Cardiac fibroblast (primary cell): ENCODE measurements at regions not wholly inside any gene's neighbourhood (a gene's known extent, or its start where the extent isn't known, plus 50 kb on each side); places are given as distances from the start of the nearest gene placed in this dataset.

Experiments used
- DNase-seq, 2 donors: peaks; one replicate each; pipeline versions ENCODE4 v3.0.0 to v3.0.0-alpha.2; 2010; ENCODE audit warnings: low read depth in 2 of 2
- H3K4me3 ChIP-seq, 2 donors: replicated peaks in 1 of 2; 1 replicate in 1 of 2; 2 replicates in 1 of 2; pipeline ENCODE4 v1.5.1; 2011; ENCODE audit warnings: low read depth in 2 of 2, low read length in 2 of 2, mild to moderate bottlenecking in 2 of 2, moderate library complexity in 1 of 2
- TF ChIP-seq, protein P1 (sequence below): IDR thresholded peaks from one replicate; pipeline ENCODE4 v1.5.1; 2011; ENCODE audit warnings: low read depth, mild to moderate bottlenecking, low read length, inconsistent platforms

DNA sequence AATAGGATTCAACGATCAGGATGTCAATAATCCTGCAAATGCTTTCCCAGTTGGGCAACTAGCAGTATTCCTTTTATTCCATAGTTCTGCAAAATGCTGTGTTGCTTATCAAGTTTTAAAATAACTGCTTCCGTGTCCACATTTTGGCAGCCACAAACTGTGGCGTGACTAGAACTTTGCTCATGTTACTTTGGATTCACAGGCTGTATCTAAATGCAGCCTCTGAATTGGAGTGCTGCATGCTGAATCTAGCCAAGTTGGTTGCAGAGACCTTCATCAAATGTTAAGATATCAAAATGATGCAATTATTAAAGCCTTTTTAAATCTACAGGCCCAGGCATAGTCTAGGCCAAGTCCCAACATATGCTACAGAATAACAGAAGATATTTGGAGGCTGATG lies 249.2 kb downstream of the NR2F1-AS1 start:
- TF ChIP-seq, protein P1, sequence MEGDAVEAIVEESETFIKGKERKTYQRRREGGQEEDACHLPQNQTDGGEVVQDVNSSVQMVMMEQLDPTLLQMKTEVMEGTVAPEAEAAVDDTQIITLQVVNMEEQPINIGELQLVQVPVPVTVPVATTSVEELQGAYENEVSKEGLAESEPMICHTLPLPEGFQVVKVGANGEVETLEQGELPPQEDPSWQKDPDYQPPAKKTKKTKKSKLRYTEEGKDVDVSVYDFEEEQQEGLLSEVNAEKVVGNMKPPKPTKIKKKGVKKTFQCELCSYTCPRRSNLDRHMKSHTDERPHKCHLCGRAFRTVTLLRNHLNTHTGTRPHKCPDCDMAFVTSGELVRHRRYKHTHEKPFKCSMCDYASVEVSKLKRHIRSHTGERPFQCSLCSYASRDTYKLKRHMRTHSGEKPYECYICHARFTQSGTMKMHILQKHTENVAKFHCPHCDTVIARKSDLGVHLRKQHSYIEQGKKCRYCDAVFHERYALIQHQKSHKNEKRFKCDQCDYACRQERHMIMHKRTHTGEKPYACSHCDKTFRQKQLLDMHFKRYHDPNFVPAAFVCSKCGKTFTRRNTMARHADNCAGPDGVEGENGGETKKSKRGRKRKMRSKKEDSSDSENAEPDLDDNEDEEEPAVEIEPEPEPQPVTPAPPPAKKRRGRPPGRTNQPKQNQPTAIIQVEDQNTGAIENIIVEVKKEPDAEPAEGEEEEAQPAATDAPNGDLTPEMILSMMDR, result no peak
- no peak overlapping the region for H3K4me3 ChIP-seq
- DNase-seq, result peak; percentile 21 to 84

DNA sequence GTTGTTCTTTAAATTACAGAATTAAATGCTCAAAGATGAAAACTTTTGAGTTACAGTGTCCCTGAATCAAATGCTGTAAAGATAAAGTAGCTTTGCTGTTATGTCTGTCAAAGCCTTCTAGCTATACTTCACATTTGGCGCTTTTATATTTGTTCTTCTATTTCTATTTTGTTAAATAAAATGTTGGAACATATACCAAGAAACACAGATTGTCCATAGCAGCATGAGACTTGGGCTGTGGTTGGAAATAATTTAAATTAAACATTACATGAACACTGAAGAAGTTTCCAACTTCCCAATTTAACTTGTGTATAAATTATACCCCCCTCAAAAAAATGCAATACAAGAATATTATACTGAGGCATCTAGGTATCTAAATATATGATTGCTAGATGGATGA lies 249.8 kb downstream of the NR2F1-AS1 start:
- DNase-seq, result no peak
- H3K4me3 ChIP-seq, result no peak overlapping the region
- TF ChIP-seq, protein P1, result no peak

DNA sequence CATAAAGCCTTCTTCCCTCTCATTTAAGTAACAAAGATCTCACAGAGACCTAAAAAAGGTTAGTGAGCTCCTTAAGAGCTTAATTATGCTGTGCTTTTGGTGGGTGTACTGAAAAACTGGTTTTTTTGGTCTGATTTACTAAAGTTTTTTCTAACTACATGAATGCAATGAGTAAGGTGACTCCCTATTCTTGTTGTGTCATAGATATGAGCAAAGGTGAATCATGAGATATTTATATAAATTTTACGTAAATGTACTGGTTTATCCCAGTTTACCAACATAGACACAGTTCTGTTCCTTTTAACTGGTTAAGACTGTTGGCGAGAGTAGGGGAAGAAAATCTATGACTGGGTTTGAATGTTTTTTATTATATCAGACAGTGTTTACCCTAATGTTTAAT lies 250.5 kb downstream of the NR2F1-AS1 start:
- H3K4me3 ChIP-seq, result no peak overlapping the region
- DNase-seq, result peak in 1 of 2 donors; percentile 85
- TF ChIP-seq, protein P1, result no peak

DNA sequence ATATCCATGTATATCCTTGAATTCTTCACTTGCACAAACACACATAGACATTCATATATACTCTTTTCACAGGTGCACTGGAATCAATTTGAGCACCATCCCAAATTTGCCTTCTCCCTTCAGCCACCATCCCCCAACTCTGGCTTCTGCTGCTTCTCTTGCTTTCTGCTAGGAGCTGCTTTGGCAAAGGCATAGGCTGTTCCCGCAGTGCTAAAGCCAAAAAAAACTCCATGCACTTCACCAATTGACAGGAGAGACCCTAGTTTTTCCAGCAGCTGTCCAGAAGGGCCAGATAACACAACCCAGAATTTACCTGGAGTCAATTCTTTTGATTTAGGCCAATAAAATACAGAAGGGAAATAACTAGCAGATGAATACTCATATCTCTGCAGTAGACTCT lies 251.3 kb downstream of the NR2F1-AS1 start:
- no peak overlapping the region for H3K4me3 ChIP-seq
- DNase-seq, result no peak
- TF ChIP-seq, protein P1, result no peak

DNA sequence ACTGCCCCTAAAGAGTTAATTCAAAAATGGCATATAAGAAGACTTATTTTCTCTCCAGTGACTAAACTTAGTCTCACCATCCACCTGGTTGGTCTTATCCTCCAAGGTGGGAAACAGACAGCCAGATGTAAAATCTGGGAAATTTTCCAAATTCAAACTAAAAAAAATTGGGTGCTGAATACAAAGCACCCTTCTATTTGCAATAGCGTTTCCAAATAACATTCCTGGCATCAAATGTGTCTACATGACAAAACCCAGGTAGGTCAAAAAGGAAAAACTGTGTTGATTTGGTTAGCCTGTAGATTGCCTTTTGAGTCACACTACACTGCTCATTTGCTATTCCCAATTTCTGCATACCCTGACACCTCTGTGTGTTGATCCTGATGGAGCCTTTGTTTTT lies 252.2 kb downstream of the NR2F1-AS1 start:
- TF ChIP-seq, protein P1, result no peak
- no peak overlapping the region for H3K4me3 ChIP-seq
- DNase-seq, result no peak

DNA sequence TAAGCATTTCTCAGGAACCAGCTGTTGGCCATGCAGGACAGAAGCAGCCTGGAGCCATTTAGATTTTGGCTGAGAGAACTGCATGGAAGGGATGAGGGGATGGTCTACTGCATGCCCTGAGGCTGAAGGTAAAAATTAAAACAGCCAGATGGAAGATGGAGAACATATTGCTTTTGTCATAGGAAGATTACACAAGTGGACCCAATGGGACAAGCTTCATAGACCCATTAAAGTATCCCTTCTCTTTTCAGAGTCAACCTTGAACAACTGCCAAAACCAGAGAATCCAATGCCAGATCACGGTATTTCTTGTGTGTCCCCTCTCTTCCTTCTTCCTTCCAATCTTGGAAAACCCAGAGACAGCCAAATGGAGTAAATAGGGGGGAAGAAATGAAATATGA lies 253.4 kb downstream of the NR2F1-AS1 start:
- DNase-seq, result no peak
- TF ChIP-seq, protein P1, result no peak
- no peak overlapping the region for H3K4me3 ChIP-seq

DNA sequence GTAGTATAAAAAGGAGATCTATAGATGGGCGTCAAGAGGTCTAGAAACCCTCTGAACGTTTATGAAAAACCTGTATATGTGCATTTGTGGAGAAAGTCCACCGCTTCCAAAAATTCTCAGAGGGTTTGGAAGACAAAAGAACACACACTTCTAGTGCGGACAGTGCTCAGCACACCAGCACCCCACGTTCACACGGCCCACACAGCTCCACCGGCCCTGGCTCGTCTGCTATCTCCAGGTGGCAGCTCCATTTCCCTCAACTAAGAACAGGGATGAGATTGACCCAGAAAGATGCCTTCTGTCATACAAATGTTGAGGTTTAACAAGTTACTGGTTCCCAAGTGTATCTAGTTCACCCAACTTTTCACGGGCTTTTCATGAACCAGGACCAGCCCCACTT lies 255.1 kb downstream of the NR2F1-AS1 start:
- TF ChIP-seq, protein P1, result no peak
- DNase-seq, result no peak
- no peak overlapping the region for H3K4me3 ChIP-seq
